ENCODE measurements at regions not wholly inside any gene's neighbourhood (a gene's known extent, or its start where the extent isn't known, plus 50 kb on each side); places are given as distances from the start of the nearest gene placed in this dataset.

- no peaks in the 10 kb centered on the region for H3K4me1 Mint-ChIP-seq (ENCODE audit: low read depth)
- intact Hi-C loops (cut with micrococcal nuclease) = no loop called here
- no peak overlapping the region for H3K27ac Mint-ChIP-seq
- no peaks in the 10 kb centered on the region for H3K36me3 Mint-ChIP-seq
- no peak for DNase-seq
- CTCF ChIA-PET = no interaction called here
- H3K4me3 Mint-ChIP-seq = no peak overlapping the region
- H3K9me3 Mint-ChIP-seq = no peaks in the 10 kb centered on the region
- POLR2A ChIA-PET = no interaction called here
- no peaks in the 10 kb centered on the region for H3K27me3 Mint-ChIP-seq
Observed at GRCh38 chr5:168013546-168013945, 277.9 kb upstream of the WWC1 start.

- no peaks in the 10 kb centered on the region for H3K4me1 Mint-ChIP-seq (ENCODE audit: low read depth)
- intact Hi-C loops (cut with micrococcal nuclease) = no loop called here
- CTCF ChIA-PET = no interaction called here
Observed at GRCh38 chr5:168014433-168015123, 276.9 kb upstream of the WWC1 start.

GRCh38 chr5:168015506-168015905, 275.9 kb upstream of the WWC1 start:
- Mint-ChIP-seq H3K4me3 (no peak overlapping the region), H3K9me3 (no peaks in the 10 kb centered on the region), H3K4me1 (ENCODE audit: low read depth) (no peaks in the 10 kb centered on the region), H3K36me3 (no peaks in the 10 kb centered on the region), H3K27ac (no peak overlapping the region), H3K27me3 (no peaks in the 10 kb centered on the region)
- DNase-seq = no peak
- intact Hi-C loops (cut with micrococcal nuclease) = no loop called here
- POLR2A ChIA-PET = no interaction called here
- CTCF ChIA-PET = interaction anchor here (1.1 kb wide), 1 partner anchor 11 kb away, joined by 3 read pairs; no protein-coding TSS in a partner anchor

More at GRCh38 chr5:168014433-168015123, 276.9 kb upstream of the WWC1 start:
- H3K9me3 Mint-ChIP-seq = no peaks in the 10 kb centered on the region
- no peak overlapping the region for H3K4me3 Mint-ChIP-seq
- H3K27ac Mint-ChIP-seq = no peak overlapping the region
- no peaks in the 10 kb centered on the region for H3K36me3 Mint-ChIP-seq
- no peaks in the 10 kb centered on the region for H3K27me3 Mint-ChIP-seq
- POLR2A ChIA-PET = no interaction called here
- no peak for DNase-seq

- Mint-ChIP-seq H3K27me3 (no peaks in the 10 kb centered on the region), H3K4me3 (no peak overlapping the region), H3K9me3 (no peaks in the 10 kb centered on the region), H3K36me3 (no peaks in the 10 kb centered on the region), H3K27ac (no peak overlapping the region), H3K4me1 (ENCODE audit: low read depth) (no peaks in the 10 kb centered on the region)
- POLR2A ChIA-PET = no interaction called here
- CTCF ChIA-PET = interaction anchor here (0.6 to 0.9 kb wide), 2 partner anchors 9 to 27 kb away, joined by 3 to 4 read pairs; no protein-coding TSS in a partner anchor
- DNase-seq = no peak
- intact Hi-C loops (cut with micrococcal nuclease) = no loop called here
Observed at GRCh38 chr5:168017313-168017712, 274.1 kb upstream of the WWC1 start.

- no peak overlapping the region for H3K4me3 Mint-ChIP-seq
- CTCF ChIA-PET = no interaction called here
- no peaks in the 10 kb centered on the region for H3K9me3 Mint-ChIP-seq
- H3K36me3 Mint-ChIP-seq = no peaks in the 10 kb centered on the region
- no peaks in the 10 kb centered on the region for H3K4me1 Mint-ChIP-seq (ENCODE audit: low read depth)
- DNase-seq = no peak
- intact Hi-C loops (cut with micrococcal nuclease) = no loop called here
- H3K27me3 Mint-ChIP-seq = no peaks in the 10 kb centered on the region
- H3K27ac Mint-ChIP-seq = no peak overlapping the region
- POLR2A ChIA-PET = no interaction called here
Observed at GRCh38 chr5:168019143-168019542, 272.3 kb upstream of the WWC1 start.

GRCh38 chr5:168020542-168021294, 270.7 kb upstream of the WWC1 start:
- ChIA-PET CTCF (interaction anchor here (0.6 kb wide), 1 partner anchor 289 kb away, joined by 3 read pairs; no protein-coding TSS in a partner anchor), POLR2A (no interaction called here)
- Mint-ChIP-seq H3K27ac (no peak overlapping the region), H3K4me3 (no peak overlapping the region), H3K4me1 (ENCODE audit: low read depth) (no peaks in the 10 kb centered on the region), H3K36me3 (no peaks in the 10 kb centered on the region), H3K9me3 (no peaks in the 10 kb centered on the region), H3K27me3 (no peaks in the 10 kb centered on the region)
- intact Hi-C loops (cut with micrococcal nuclease) = no loop called here
- no peak for DNase-seq

- no peaks in the 10 kb centered on the region for H3K27me3 Mint-ChIP-seq
- intact Hi-C loops (cut with micrococcal nuclease) = no loop called here
- no peaks in the 10 kb centered on the region for H3K4me1 Mint-ChIP-seq (ENCODE audit: low read depth)
- no peaks in the 10 kb centered on the region for H3K36me3 Mint-ChIP-seq
- no peak overlapping the region for H3K27ac Mint-ChIP-seq
- POLR2A ChIA-PET = no interaction called here
- no peak overlapping the region for H3K4me3 Mint-ChIP-seq
- H3K9me3 Mint-ChIP-seq = no peaks in the 10 kb centered on the region
- CTCF ChIA-PET = no interaction called here
- DNase-seq = no peak
Observed at GRCh38 chr5:168022446-168023169, 268.8 kb upstream of the WWC1 start.

GRCh38 chr5:168023191-168023590, 268.3 kb upstream of the WWC1 start:
- DNase-seq = no peak
- Mint-ChIP-seq H3K9me3 (no peaks in the 10 kb centered on the region), H3K4me3 (no peak overlapping the region), H3K27ac (no peak overlapping the region), H3K36me3 (no peaks in the 10 kb centered on the region), H3K27me3 (no peaks in the 10 kb centered on the region), H3K4me1 (ENCODE audit: low read depth) (no peaks in the 10 kb centered on the region)
- CTCF ChIA-PET = no interaction called here
- intact Hi-C loops (cut with micrococcal nuclease) = no loop called here
- POLR2A ChIA-PET = no interaction called here

- Mint-ChIP-seq H3K36me3 (no peaks in the 10 kb centered on the region), H3K4me3 (no peak overlapping the region), H3K27me3 (no peaks in the 10 kb centered on the region), H3K4me1 (ENCODE audit: low read depth) (no peaks in the 10 kb centered on the region), H3K27ac (no peak overlapping the region), H3K9me3 (peaks cover 4% of the 10 kb centered on the region)
- intact Hi-C loops (cut with micrococcal nuclease) = no loop called here
- POLR2A ChIA-PET = no interaction called here
- CTCF ChIA-PET = no interaction called here
- DNase-seq = no peak
Observed at GRCh38 chr5:168024306-168024705, 267.1 kb upstream of the WWC1 start.

- H3K27me3 Mint-ChIP-seq = no peaks in the 10 kb centered on the region
- no peak overlapping the region for H3K4me3 Mint-ChIP-seq
- intact Hi-C loops (cut with micrococcal nuclease) = no loop called here
- H3K9me3 Mint-ChIP-seq = peaks cover 4% of the 10 kb centered on the region
- DNase-seq = no peak
- ChIA-PET CTCF (interaction anchor here (1.2 kb wide), 1 partner anchor 11 kb away, joined by 3 read pairs; no protein-coding TSS in a partner anchor), POLR2A (no interaction called here)
- no peaks in the 10 kb centered on the region for H3K36me3 Mint-ChIP-seq
- no peaks in the 10 kb centered on the region for H3K4me1 Mint-ChIP-seq (ENCODE audit: low read depth)
- H3K27ac Mint-ChIP-seq = no peak overlapping the region
Observed at GRCh38 chr5:168027007-168027406, 264.4 kb upstream of the WWC1 start.

GRCh38 chr5:168030912-168031311, 260.5 kb upstream of the WWC1 start:
- Mint-ChIP-seq H3K36me3 (no peaks in the 10 kb centered on the region), H3K4me1 (ENCODE audit: low read depth) (no peaks in the 10 kb centered on the region), H3K27ac (no peak overlapping the region), H3K9me3 (peaks cover 4% of the 10 kb centered on the region), H3K27me3 (no peaks in the 10 kb centered on the region), H3K4me3 (no peak overlapping the region)
- POLR2A ChIA-PET = no interaction called here
- DNase-seq = no peak
- intact Hi-C loops (cut with micrococcal nuclease) = no loop called here
- CTCF ChIA-PET = no interaction called here

GRCh38 chr5:168031614-168032013, 259.8 kb upstream of the WWC1 start:
- no peak for DNase-seq
- H3K4me1 Mint-ChIP-seq (ENCODE audit: low read depth) = no peaks in the 10 kb centered on the region
- no peaks in the 10 kb centered on the region for H3K27me3 Mint-ChIP-seq
- H3K36me3 Mint-ChIP-seq = no peaks in the 10 kb centered on the region
- no peak overlapping the region for H3K4me3 Mint-ChIP-seq
- intact Hi-C loops (cut with micrococcal nuclease) = no loop called here
- CTCF ChIA-PET = no interaction called here
- no peak overlapping the region for H3K27ac Mint-ChIP-seq
- H3K9me3 Mint-ChIP-seq = peaks cover 4% of the 10 kb centered on the region
- POLR2A ChIA-PET = no interaction called here
